ENCODE measurements at regions not wholly inside any gene's neighbourhood (a gene's known extent, or its start where the extent isn't known, plus 50 kb on each side); places are given as distances from the start of the nearest gene placed in this dataset.

DNA sequence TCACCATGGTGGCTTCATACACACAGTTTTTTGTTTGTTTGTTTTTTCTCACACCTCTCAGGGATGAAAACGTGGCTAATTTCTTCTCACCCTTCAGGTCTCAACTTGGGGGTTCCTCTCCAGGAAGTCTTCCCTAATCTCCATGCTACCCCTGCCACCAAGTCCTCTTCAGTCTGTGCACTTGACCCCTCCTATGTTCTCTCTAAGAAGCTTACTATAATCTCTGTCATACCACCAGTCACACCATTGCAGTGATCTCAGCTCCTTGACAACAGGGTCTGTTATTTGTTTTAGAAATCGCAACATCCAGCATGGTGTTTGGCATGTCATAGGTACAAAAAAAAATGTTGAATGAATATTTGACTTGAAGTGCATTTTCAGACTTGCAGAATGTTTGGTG lies 83.4 kb downstream of the PRORP start:
- Histone ChIP-seq H3K4me1 (ENCODE audit: control insufficient read depth, extremely low read depth, insufficient read depth, low read length) (no peaks in the 10 kb centered on the region), H2AFZ (ENCODE audit: low read length) (no peak overlapping the region), H3K4me3 (replicated peaks in 1 of 4; ENCODE audit: control extremely low read depth in 1 of 4, insufficient read depth in 1 of 4, low read depth in 3 of 4, low read length in 4 of 4) (no peak overlapping the region), H3K27me3 (ENCODE audit: control insufficient read depth, insufficient read depth, low read length) (no peaks in the 10 kb centered on the region), H3K79me2 (ENCODE audit: control insufficient read depth, insufficient read depth, low read length) (no peaks in the 10 kb centered on the region), H3K36me3 (ENCODE audit: control insufficient read depth, insufficient read depth, low read length) (no peaks in the 10 kb centered on the region), H3K9me3 (ENCODE audit: control insufficient read depth, insufficient read depth, low read depth, low read length) (no peaks in the 10 kb centered on the region), H3K4me2 (ENCODE audit: extremely low read depth, insufficient read depth, low read length) (no peak overlapping the region), H3K9ac (ENCODE audit: insufficient read depth, low read length) (no peak overlapping the region), H3K27ac (ENCODE audit: insufficient read depth, low read length) (no peak overlapping the region), H4K20me1 (ENCODE audit: control insufficient read depth, extremely low read depth, insufficient read depth, low read length) (no peaks in the 10 kb centered on the region)
- DNase-seq (ENCODE audit: low read depth in 2 of 2) = no peak
- TF ChIP-seq EZH2 (IDR thresholded peaks at IDR 0.05; ENCODE audit: low read length, missing control alignments) = no peak
- TF ChIP-seq, protein P1, sequence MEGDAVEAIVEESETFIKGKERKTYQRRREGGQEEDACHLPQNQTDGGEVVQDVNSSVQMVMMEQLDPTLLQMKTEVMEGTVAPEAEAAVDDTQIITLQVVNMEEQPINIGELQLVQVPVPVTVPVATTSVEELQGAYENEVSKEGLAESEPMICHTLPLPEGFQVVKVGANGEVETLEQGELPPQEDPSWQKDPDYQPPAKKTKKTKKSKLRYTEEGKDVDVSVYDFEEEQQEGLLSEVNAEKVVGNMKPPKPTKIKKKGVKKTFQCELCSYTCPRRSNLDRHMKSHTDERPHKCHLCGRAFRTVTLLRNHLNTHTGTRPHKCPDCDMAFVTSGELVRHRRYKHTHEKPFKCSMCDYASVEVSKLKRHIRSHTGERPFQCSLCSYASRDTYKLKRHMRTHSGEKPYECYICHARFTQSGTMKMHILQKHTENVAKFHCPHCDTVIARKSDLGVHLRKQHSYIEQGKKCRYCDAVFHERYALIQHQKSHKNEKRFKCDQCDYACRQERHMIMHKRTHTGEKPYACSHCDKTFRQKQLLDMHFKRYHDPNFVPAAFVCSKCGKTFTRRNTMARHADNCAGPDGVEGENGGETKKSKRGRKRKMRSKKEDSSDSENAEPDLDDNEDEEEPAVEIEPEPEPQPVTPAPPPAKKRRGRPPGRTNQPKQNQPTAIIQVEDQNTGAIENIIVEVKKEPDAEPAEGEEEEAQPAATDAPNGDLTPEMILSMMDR (conservative IDR thresholded peaks at IDR 0.05 in 1 of 2, IDR thresholded peaks at IDR 0.05 in 1 of 2; ENCODE audit: low read depth in 1 of 2, low read length in 2 of 2) = no peak

DNA sequence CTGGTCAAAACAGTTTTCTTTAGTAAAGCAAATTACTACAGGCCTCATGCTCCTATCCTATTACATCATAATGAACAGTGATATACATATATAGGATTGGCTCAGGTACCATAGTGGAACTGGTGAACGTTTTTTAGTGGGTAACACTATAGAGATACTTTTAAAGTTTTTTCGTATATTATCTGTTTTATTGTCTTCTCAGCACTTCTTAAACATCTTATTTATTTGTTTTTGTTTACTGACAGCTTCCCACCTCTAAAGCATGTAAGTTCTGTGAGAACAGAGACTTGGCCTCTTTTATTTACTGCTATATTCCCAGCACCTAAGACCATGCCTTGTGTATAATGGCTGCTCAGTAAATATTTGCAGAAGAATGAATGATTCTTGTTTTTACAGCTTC lies 81.1 kb upstream of the PSMA6 start:
- no peak overlapping the region for H3K4me2 ChIP-seq (ENCODE audit: extremely low read depth, insufficient read depth, low read length)
- peaks cover 4% of the 10 kb centered on the region for H3K4me1 ChIP-seq (ENCODE audit: control insufficient read depth, extremely low read depth, insufficient read depth, low read length)
- no peaks in the 10 kb centered on the region for H3K36me3 ChIP-seq (ENCODE audit: control insufficient read depth, insufficient read depth, low read length)
- no peaks in the 10 kb centered on the region for H4K20me1 ChIP-seq (ENCODE audit: control insufficient read depth, extremely low read depth, insufficient read depth, low read length)
- no peaks in the 10 kb centered on the region for H3K9me3 ChIP-seq (ENCODE audit: control insufficient read depth, insufficient read depth, low read depth, low read length)
- DNase-seq (ENCODE audit: low read depth in 2 of 2) = no peak
- no peaks in the 10 kb centered on the region for H3K79me2 ChIP-seq (ENCODE audit: control insufficient read depth, insufficient read depth, low read length)
- no peak overlapping the region for H2AFZ ChIP-seq (ENCODE audit: low read length)
- no peak overlapping the region for H3K4me3 ChIP-seq (replicated peaks in 1 of 4; ENCODE audit: control extremely low read depth in 1 of 4, insufficient read depth in 1 of 4, low read depth in 3 of 4, low read length in 4 of 4)
- no peaks in the 10 kb centered on the region for H3K27me3 ChIP-seq (ENCODE audit: control insufficient read depth, insufficient read depth, low read length)
- no peak overlapping the region for H3K27ac ChIP-seq (ENCODE audit: insufficient read depth, low read length)
- TF ChIP-seq, protein P1 (conservative IDR thresholded peaks at IDR 0.05 in 1 of 2, IDR thresholded peaks at IDR 0.05 in 1 of 2; ENCODE audit: low read depth in 1 of 2, low read length in 2 of 2) = no peak
- TF ChIP-seq EZH2 (IDR thresholded peaks at IDR 0.05; ENCODE audit: low read length, missing control alignments) = no peak
- no peak overlapping the region for H3K9ac ChIP-seq (ENCODE audit: insufficient read depth, low read length)

DNA sequence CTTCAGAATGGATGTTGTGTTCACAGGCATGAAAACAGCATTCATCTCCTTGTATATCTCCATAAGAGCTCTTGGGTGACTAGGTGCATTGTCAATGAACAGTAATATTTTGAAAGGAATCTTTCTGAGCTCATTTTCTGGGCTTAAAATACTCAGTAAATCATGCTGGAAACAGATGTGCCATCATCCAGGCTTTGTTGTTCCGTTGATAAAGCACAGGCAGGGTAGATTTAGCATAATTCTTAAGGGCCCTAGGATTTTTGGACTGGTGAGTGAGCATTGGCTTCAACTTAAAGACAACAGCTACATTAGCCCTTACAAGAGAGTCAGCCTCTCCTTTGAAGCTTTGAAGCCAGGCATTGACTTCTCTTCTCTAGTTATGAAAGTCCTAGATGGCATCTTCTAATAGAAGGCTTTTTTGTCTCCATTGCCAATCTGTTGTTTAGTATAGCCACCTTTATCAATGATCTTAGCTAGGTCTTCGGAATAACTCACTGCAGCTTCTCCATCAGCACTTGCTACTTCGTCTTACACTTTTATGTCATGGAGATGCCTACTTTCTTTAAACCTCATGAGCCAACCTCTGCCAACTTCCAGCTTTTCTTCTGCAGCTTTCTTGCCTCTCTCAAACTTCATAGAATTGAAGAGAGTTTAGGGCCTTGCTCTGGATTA lies 79.6 kb upstream of the PSMA6 start:
- no peak for DNase-seq (ENCODE audit: low read depth in 2 of 2)
- no peak overlapping the region for H3K9ac ChIP-seq (ENCODE audit: insufficient read depth, low read length)

More for the DNA sequence above, 79.6 kb upstream of the PSMA6 start:
- Histone ChIP-seq H3K4me3 (replicated peaks in 1 of 4; ENCODE audit: control extremely low read depth in 1 of 4, insufficient read depth in 1 of 4, low read depth in 3 of 4, low read length in 4 of 4) (no peak overlapping the region), H3K4me1 (ENCODE audit: control insufficient read depth, extremely low read depth, insufficient read depth, low read length) (peaks cover 4% of the 10 kb centered on the region), H3K79me2 (ENCODE audit: control insufficient read depth, insufficient read depth, low read length) (no peaks in the 10 kb centered on the region), H2AFZ (ENCODE audit: low read length) (no peak overlapping the region), H3K36me3 (ENCODE audit: control insufficient read depth, insufficient read depth, low read length) (no peaks in the 10 kb centered on the region), H3K4me2 (ENCODE audit: extremely low read depth, insufficient read depth, low read length) (no peak overlapping the region), H3K9me3 (ENCODE audit: control insufficient read depth, insufficient read depth, low read depth, low read length) (no peaks in the 10 kb centered on the region), H3K27ac (ENCODE audit: insufficient read depth, low read length) (no peak overlapping the region), H4K20me1 (ENCODE audit: control insufficient read depth, extremely low read depth, insufficient read depth, low read length) (no peaks in the 10 kb centered on the region), H3K27me3 (ENCODE audit: control insufficient read depth, insufficient read depth, low read length) (no peaks in the 10 kb centered on the region)
- TF ChIP-seq EZH2 (IDR thresholded peaks at IDR 0.05; ENCODE audit: low read length, missing control alignments) = no peak
- TF ChIP-seq, protein P1 (conservative IDR thresholded peaks at IDR 0.05 in 1 of 2, IDR thresholded peaks at IDR 0.05 in 1 of 2; ENCODE audit: low read depth in 1 of 2, low read length in 2 of 2) = no peak
